ENCODE measurements at regions not wholly inside any gene's neighbourhood (a gene's known extent, or its start where the extent isn't known, plus 50 kb on each side); places are given as distances from the start of the nearest gene placed in this dataset.

DNA sequence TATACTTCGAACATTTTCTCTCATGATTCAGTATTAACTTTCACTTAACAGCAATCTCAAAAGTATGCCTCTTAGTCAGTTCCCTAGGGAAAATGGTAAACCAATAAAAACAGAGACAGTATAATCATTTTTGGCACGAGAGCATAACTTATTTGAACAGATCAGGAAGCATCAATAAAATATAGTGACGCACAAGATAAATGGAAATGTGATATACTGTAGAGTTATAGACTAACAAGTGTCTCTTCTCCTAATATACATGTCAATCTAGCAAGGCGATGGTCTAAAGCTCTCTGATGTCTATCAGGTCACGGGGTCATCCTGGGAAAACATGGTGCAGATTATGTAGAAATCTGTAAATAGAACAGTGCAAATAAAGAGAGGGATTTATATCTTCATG lies 131.6 kb downstream of the HGF start:
- H2BK5ac ChIP-seq (ENCODE audit: low read depth, low read length): no peak overlapping the region
- H4K91ac ChIP-seq (replicated peaks; ENCODE audit: insufficient read length, low read length): no peak overlapping the region
- no peaks in the 10 kb centered on the region for H4K20me1 ChIP-seq (replicated peaks in 1 of 2; ENCODE audit: control insufficient read depth in 1 of 2, insufficient read depth in 2 of 2, low read length in 2 of 2)
- no peak overlapping the region for H3K18ac ChIP-seq (ENCODE audit: extremely low read depth, low read length)
- H3K4me1 ChIP-seq (replicated peaks in 1 of 4; ENCODE audit: control insufficient read depth in 3 of 4, insufficient read depth in 4 of 4, low read length in 3 of 4): no peaks in the 10 kb centered on the region
- H3K4me2 ChIP-seq (ENCODE audit: insufficient read depth in 1 of 2, low read depth in 2 of 2, low read length in 2 of 2): no peak overlapping the region
- DNase-seq (ENCODE audit: low read depth in 1 of 2, low spot score in 2 of 2): no peak
- no peak overlapping the region for H3K4me3 ChIP-seq (ENCODE audit: extremely low read depth in 1 of 4, insufficient read depth in 2 of 4, low read depth in 3 of 4, low read length in 4 of 4)
- 89 to 100% methylated on average over 1 to 5 of the region's 5 CpGs for WGBS, 2 experiments (ENCODE audit: extremely low coverage in 1 of 2, insufficient coverage in 1 of 2, insufficient read length in 1 of 2, insufficient replicate concordance in 2 of 2, low coverage in 1 of 2, low lambda C conversion rate in 2 of 2, missing lambda C conversion rate in 1 of 2)
- H3K9me3 ChIP-seq (ENCODE audit: insufficient read depth in 2 of 2, low read depth in 1 of 2, low read length in 1 of 2): no peaks in the 10 kb centered on the region
- H2AFZ ChIP-seq (ENCODE audit: low read length): no peak overlapping the region
- H2BK12ac ChIP-seq (ENCODE audit: low read depth, low read length): no peak overlapping the region
- no peaks in the 10 kb centered on the region for H3K36me3 ChIP-seq (ENCODE audit: control insufficient read depth in 2 of 4, insufficient read depth in 4 of 4, low read length in 3 of 4)
- H2AK5ac ChIP-seq (ENCODE audit: low read depth, low read length): no peak overlapping the region
- ChIA-PET CTCF (ENCODE audit: partially characterized antibody) (no interaction called here), POLR2A (ENCODE audit: partially characterized antibody) (no interaction called here)
- no peaks in the 10 kb centered on the region for H3K79me1 ChIP-seq (ENCODE audit: low read depth, low read length)
- no peak overlapping the region for H3K14ac ChIP-seq (ENCODE audit: insufficient read length)
- H3K23ac ChIP-seq (ENCODE audit: insufficient read length): no peak overlapping the region
- FAIRE-seq: no peak
- H3K9ac ChIP-seq (replicated peaks in 1 of 4; ENCODE audit: extremely low read depth in 1 of 4, low read depth in 3 of 4, low read length in 3 of 4): no peak overlapping the region
- H2BK120ac ChIP-seq (replicated peaks; ENCODE audit: low read depth, low read length): no peak overlapping the region
- H3K27me3 ChIP-seq (replicated peaks in 1 of 4; ENCODE audit: control insufficient read depth in 3 of 4, extremely low read depth in 1 of 4, insufficient read depth in 3 of 4, low read length in 3 of 4): no peaks in the 10 kb centered on the region
- no peak overlapping the region for H4K5ac ChIP-seq (ENCODE audit: insufficient read length, low read depth, low read length)
- H3K27ac ChIP-seq (ENCODE audit: low read depth, low read length): no peak overlapping the region
- H3K4ac ChIP-seq (replicated peaks; ENCODE audit: insufficient read length, low read depth, low read length): no peak overlapping the region
- no peak for TF ChIP-seq SRF (IDR thresholded peaks at IDR 0.05; ENCODE audit: low read depth, low read length)
- no peak for TF ChIP-seq CBX5 (IDR thresholded peaks at IDR 0.05; ENCODE audit: low read depth, low read length)
- TF ChIP-seq MAFK (IDR thresholded peaks at IDR 0.05; ENCODE audit: low read depth, low read length): no peak
- no peak for TF ChIP-seq FOSL1 (IDR thresholded peaks at IDR 0.05; ENCODE audit: insufficient read depth, low read depth, low read length)
- TF ChIP-seq, protein P1, sequence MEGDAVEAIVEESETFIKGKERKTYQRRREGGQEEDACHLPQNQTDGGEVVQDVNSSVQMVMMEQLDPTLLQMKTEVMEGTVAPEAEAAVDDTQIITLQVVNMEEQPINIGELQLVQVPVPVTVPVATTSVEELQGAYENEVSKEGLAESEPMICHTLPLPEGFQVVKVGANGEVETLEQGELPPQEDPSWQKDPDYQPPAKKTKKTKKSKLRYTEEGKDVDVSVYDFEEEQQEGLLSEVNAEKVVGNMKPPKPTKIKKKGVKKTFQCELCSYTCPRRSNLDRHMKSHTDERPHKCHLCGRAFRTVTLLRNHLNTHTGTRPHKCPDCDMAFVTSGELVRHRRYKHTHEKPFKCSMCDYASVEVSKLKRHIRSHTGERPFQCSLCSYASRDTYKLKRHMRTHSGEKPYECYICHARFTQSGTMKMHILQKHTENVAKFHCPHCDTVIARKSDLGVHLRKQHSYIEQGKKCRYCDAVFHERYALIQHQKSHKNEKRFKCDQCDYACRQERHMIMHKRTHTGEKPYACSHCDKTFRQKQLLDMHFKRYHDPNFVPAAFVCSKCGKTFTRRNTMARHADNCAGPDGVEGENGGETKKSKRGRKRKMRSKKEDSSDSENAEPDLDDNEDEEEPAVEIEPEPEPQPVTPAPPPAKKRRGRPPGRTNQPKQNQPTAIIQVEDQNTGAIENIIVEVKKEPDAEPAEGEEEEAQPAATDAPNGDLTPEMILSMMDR (IDR thresholded peaks at IDR 0.05; ENCODE audit: control extremely low read depth in 1 of 3, insufficient read depth in 1 of 3, low read depth in 1 of 3, low read length in 3 of 3): no peak
- TF ChIP-seq BRCA1 (IDR thresholded peaks at IDR 0.05; ENCODE audit: low read depth, low read length): no peak
- no peak for TF ChIP-seq ZNF274 (IDR thresholded peaks at IDR 0.05; ENCODE audit: borderline replicate concordance, extremely low read depth, low read length)
- no peak for TF ChIP-seq JUN (IDR thresholded peaks at IDR 0.05; ENCODE audit: low read depth, low read length)
- no peak for TF ChIP-seq KDM5A (IDR thresholded peaks at IDR 0.05; ENCODE audit: low read length)
- TF ChIP-seq GTF2F1 (IDR thresholded peaks at IDR 0.05; ENCODE audit: borderline replicate concordance, low read depth, low read length): no peak
- TF ChIP-seq RXRA (IDR thresholded peaks at IDR 0.05; ENCODE audit: insufficient read depth, low read depth, low read length): no peak
- no peak for TF ChIP-seq CREB1 (IDR thresholded peaks at IDR 0.05)
- no peak for TF ChIP-seq TBP (IDR thresholded peaks at IDR 0.05; ENCODE audit: low read depth, low read length)
- no peak for TF ChIP-seq SIX5 (IDR thresholded peaks at IDR 0.05; ENCODE audit: low read depth, low read length)
- no peaks in the 10 kb centered on the region for H3K79me2 ChIP-seq (ENCODE audit: control insufficient read depth in 1 of 2, insufficient read depth in 2 of 2, low read length in 2 of 2)
- no peak overlapping the region for H3K56ac ChIP-seq (replicated peaks; ENCODE audit: insufficient read length, low read depth, low read length)
- H2BK20ac ChIP-seq (ENCODE audit: low read length): no peak overlapping the region
- no peaks in the 10 kb centered on the region for H3K23me2 ChIP-seq (ENCODE audit: low read depth, low read length)
- H4K8ac ChIP-seq (ENCODE audit: extremely low read depth, insufficient read depth, low read length): no peak overlapping the region
- H2BK15ac ChIP-seq (ENCODE audit: low read length): no peak overlapping the region
